ENCODE measurements at regions not wholly inside any gene's neighbourhood (a gene's known extent, or its start where the extent isn't known, plus 50 kb on each side); places are given as distances from the start of the nearest gene placed in this dataset.

GRCh38 chr14:36373982-36374673 is 53.7 kb upstream of the MBIP start (continued):
- TF ChIP-seq RERE (CRISPR knock-in tag; IDR thresholded peaks at IDR 0.05; ENCODE audit: low read depth): no peak; the same call in 1 of the 2 replicates
- no peak for TF ChIP-seq HHEX (CRISPR knock-in tag; IDR thresholded peaks at IDR 0.05)
- TF ChIP-seq IKZF5 (CRISPR knock-in tag; IDR thresholded peaks at IDR 0.05): peak; percentile 73; the same call in 1 of the 2 replicates
- no peak for TF ChIP-seq IKZF4 (CRISPR knock-in tag; IDR thresholded peaks at IDR 0.05; ENCODE audit: borderline replicate concordance, low read depth, not compliant biosample characterization)
- TF ChIP-seq ZNF816 (CRISPR knock-in tag; IDR thresholded peaks at IDR 0.05; ENCODE audit: borderline replicate concordance): no peak
- TF ChIP-seq ZSCAN21 (CRISPR knock-in tag; IDR thresholded peaks at IDR 0.05; ENCODE audit: borderline replicate concordance): peak; percentile 57; the same call in 1 of the 2 replicates
- TF ChIP-seq CBX2 (IDR thresholded peaks at IDR 0.05; ENCODE audit: low read depth, low read length): no peak
- TF ChIP-seq CBX2 (CRISPR knock-in tag; IDR thresholded peaks at IDR 0.05; ENCODE audit: low read depth): no peak
- no peak for TF ChIP-seq ATRX (CRISPR knock-in tag; IDR thresholded peaks at IDR 0.05; ENCODE audit: borderline replicate concordance)
- TF ChIP-seq SMARCC2 (IDR thresholded peaks at IDR 0.05): no peak
- no peak for TF ChIP-seq ATF2 (CRISPR knock-in tag; IDR thresholded peaks at IDR 0.05)
- no peak for TF ChIP-seq ATM (IDR thresholded peaks at IDR 0.05; ENCODE audit: borderline replicate concordance)
- 0 out of 2 replicates have a peak, but pooled peaks have one; percentile 52 for TF ChIP-seq CSRNP1 (CRISPR knock-in tag; IDR thresholded peaks at IDR 0.05)
- no peak for TF ChIP-seq SRSF9 (IDR thresholded peaks at IDR 0.05; ENCODE audit: borderline replicate concordance, insufficient read depth, low read depth, low read length, poor library complexity, severe bottlenecking)
- no peak for TF ChIP-seq NR3C1 (CRISPR knock-in tag; IDR thresholded peaks at IDR 0.05)
- TF ChIP-seq FOSL2 (CRISPR knock-in tag; IDR thresholded peaks at IDR 0.05): peak; percentile 42; the same call in 1 of the 2 replicates
- TF ChIP-seq DNMT1 (CRISPR knock-in tag; IDR thresholded peaks at IDR 0.05): no peak
- no peak for TF ChIP-seq MBNL3 (CRISPR knock-in tag; conservative IDR thresholded peaks at IDR 0.05)
- no peak for TF ChIP-seq TOPORS (CRISPR knock-in tag; IDR thresholded peaks at IDR 0.05)

Measured in HepG2 (cell line).